Fibroblast of skin of back (primary cell): ENCODE measurements at regions not wholly inside any gene's neighbourhood (a gene's known extent, or its start where the extent isn't known, plus 50 kb on each side); places are given as distances from the start of the nearest gene placed in this dataset.
"Not testable (repeated sequence)": the region's sequence is repeated elsewhere in the genome, so short reads cannot be mapped to it uniquely, and the experiment has no call there.

Experiments
- DNase-seq: peaks from one replicate; pipeline ENCODE4 v3.0.0-alpha.2; 2013

GRCh38 chr2:76252704-76253103, 542.0 kb upstream of the GCFC2 start:
- no peak for DNase-seq

GRCh38 chr2:76251342-76251741, 540.6 kb upstream of the GCFC2 start:
- no peak for DNase-seq

GRCh38 chr2:76247006-76247405, 536.3 kb upstream of the GCFC2 start:
- DNase-seq = no peak

- DNase-seq = no peak
These were observed 501.6 kb upstream of the GCFC2 start for GRCh38 chr2:76211991-76212985.

GRCh38 chr2:76210551-76210950, 499.8 kb upstream of the GCFC2 start:
- no peak for DNase-seq

GRCh38 chr2:76204048-76204447, 493.3 kb upstream of the GCFC2 start:
- DNase-seq = no peak

GRCh38 chr2:76202866-76203265, 492.2 kb upstream of the GCFC2 start:
- DNase-seq = no peak

GRCh38 chr2:76197842-76198448, 487.2 kb upstream of the GCFC2 start:
- peak; percentile 57 for DNase-seq

GRCh38 chr2:76197428-76197827, 486.7 kb upstream of the GCFC2 start:
- DNase-seq = no peak

- DNase-seq = no peak
These were observed 483.5 kb upstream of the GCFC2 start for GRCh38 chr2:76194031-76194775.

- no peak for DNase-seq
These were observed 482.4 kb upstream of the GCFC2 start for GRCh38 chr2:76193089-76193488.

GRCh38 chr2:76188334-76189008, 477.8 kb upstream of the GCFC2 start:
- DNase-seq = no peak

GRCh38 chr2:76187415-76187814, 476.7 kb upstream of the GCFC2 start:
- no peak for DNase-seq

GRCh38 chr2:76180676-76181075, 470.0 kb upstream of the GCFC2 start:
- DNase-seq = no peak

GRCh38 chr2:76178610-76179009, 467.9 kb upstream of the GCFC2 start:
- DNase-seq = no peak

- DNase-seq = no peak
These were observed 464.6 kb upstream of the GCFC2 start for GRCh38 chr2:76175295-76175694.

- DNase-seq = no peak
These were observed 463.8 kb upstream of the GCFC2 start for GRCh38 chr2:76174505-76174904.

- not testable (repeated sequence) for DNase-seq
These were observed 462.5 kb upstream of the GCFC2 start for GRCh38 chr2:76173206-76173605.

- DNase-seq = not testable (repeated sequence)
These were observed 461.5 kb upstream of the GCFC2 start for GRCh38 chr2:76172154-76172595.

GRCh38 chr2:76170856-76171255, 460.1 kb upstream of the GCFC2 start:
- no peak for DNase-seq

- no peak for DNase-seq
These were observed 459.3 kb upstream of the GCFC2 start for GRCh38 chr2:76170009-76170384.

GRCh38 chr2:76169276-76170008, 458.7 kb upstream of the GCFC2 start:
- DNase-seq = no peak
